ENCODE measurements at regions not wholly inside any gene's neighbourhood (a gene's known extent, or its start where the extent isn't known, plus 50 kb on each side); places are given as distances from the start of the nearest gene placed in this dataset.

DNA sequence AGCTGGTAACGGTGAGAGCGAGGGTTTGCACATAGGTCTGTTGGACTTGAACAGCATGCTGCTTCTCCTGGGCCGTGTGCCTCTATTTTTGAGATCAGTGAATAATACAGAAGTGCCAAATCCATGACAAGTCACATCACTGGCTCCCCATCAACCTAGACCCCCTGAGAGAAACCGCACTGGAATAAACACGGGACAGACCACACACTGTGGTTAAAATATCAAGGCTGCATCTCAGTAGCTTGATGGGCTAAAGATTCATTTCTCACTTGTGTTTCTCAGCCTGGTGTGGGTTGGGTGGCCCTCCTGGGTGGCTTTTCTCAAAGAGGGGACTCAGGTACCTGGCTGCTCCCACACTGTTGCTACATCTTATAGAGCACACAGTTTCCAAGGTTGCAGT lies 191.0 kb downstream of the DICER1 start:
- 77% methylated on average over 5 of the region's 5 CpGs for WGBS

DNA sequence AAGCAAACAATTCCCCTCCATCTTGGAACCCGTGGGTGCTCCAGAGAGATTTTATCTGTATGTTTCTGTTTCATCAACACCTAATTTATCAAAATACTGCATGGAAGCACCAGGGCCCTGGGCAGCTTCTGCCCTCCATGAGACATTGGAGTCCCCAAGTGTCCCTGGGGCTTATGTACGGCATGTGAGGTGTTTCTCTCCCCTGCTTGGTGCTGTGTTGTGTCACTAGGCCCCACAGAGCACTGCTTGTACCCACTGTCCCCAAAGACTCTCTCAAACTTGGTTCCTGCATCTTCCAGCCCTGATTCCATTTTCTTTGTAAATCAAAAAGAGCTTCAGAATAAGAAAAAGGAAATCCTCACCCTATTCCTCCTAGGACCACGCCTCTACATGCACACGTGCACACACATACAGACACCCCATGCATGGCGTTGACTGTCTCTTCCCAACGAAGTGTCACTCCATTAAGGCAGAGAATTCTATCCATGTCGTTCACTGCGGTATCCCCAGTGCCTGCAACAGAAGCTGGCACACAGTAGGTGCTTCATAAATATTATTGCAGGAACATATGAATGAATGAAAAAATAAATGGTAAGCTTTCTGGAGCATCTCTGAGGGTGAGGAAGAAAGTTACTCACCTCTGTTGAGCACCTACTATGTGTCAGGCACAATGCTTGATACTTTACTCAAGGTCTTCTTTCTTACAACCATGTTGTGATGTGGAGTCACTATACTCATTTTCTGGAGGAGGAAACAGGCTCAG lies 191.6 kb downstream of the DICER1 start:
- no peak for DNase-seq (ENCODE audit: low read depth in 6 of 9, low spot score in 9 of 9)
- no peak overlapping the region for H3K27ac ChIP-seq (ENCODE audit: low read depth in 1 of 2, low read length in 1 of 2)
- 93% methylated on average over 8 of the region's 8 CpGs for WGBS

More for the DNA sequence above, 191.0 kb downstream of the DICER1 start:
- Histone ChIP-seq H3K27me3 (ENCODE audit: control insufficient read depth in 2 of 2, insufficient read depth in 1 of 2, low read length in 1 of 2) (peaks cover 0 to 6% of the 10 kb centered on the region in 2 donors), H3K36me3 (ENCODE audit: control insufficient read depth in 2 of 2, insufficient read depth in 2 of 2, low read length in 1 of 2) (no peaks in the 10 kb centered on the region), H3K27ac (ENCODE audit: low read depth in 1 of 2, low read length in 1 of 2) (no peak overlapping the region), H3K4me3 (ENCODE audit: low read length in 2 of 2) (no peak overlapping the region), H3K4me1 (ENCODE audit: control insufficient read depth in 2 of 2, insufficient read depth in 2 of 2, low read length in 2 of 2) (no peaks in the 10 kb centered on the region), H3K9me3 (ENCODE audit: control insufficient read depth in 2 of 2, insufficient read depth in 1 of 2, low read length in 1 of 2) (no peaks in the 10 kb centered on the region)
- DNase-seq (ENCODE audit: low read depth in 6 of 9, low spot score in 9 of 9): no peak

DNA sequence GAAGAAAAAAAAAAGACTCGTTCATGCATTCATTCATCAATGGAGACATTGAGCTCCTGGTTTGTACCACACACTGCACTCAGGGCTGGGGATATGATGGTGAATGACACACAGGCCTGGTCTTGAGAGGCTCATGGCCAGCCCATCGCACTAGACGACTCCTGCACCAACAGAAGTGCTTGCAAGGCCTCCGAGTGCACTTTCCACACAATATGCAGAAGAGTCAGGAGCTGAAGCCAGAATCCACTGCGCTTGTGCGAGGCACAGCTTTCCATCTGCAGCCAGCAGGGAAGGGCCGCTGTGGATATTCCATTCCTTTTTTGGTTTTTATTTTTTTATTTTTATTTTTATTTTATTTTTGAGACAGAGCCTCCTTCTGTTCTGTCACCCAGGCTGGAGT lies 192.4 kb downstream of the DICER1 start:
- Histone ChIP-seq H3K4me1 (ENCODE audit: control insufficient read depth in 2 of 2, insufficient read depth in 2 of 2, low read length in 2 of 2) (no peaks in the 10 kb centered on the region), H3K27ac (ENCODE audit: low read depth in 1 of 2, low read length in 1 of 2) (no peak overlapping the region), H3K36me3 (ENCODE audit: control insufficient read depth in 2 of 2, insufficient read depth in 2 of 2, low read length in 1 of 2) (no peaks in the 10 kb centered on the region), H3K27me3 (ENCODE audit: control insufficient read depth in 2 of 2, insufficient read depth in 1 of 2, low read length in 1 of 2) (peaks cover 0 to 6% of the 10 kb centered on the region in 2 donors), H3K9me3 (ENCODE audit: control insufficient read depth in 2 of 2, insufficient read depth in 1 of 2, low read length in 1 of 2) (no peaks in the 10 kb centered on the region), H3K4me3 (ENCODE audit: low read length in 2 of 2) (no peak overlapping the region)
- WGBS: 90% methylated on average over 7 of the region's 7 CpGs
- DNase-seq (ENCODE audit: low read depth in 6 of 9, low spot score in 9 of 9): no peak

More for the DNA sequence above, 191.6 kb downstream of the DICER1 start:
- Histone ChIP-seq H3K9me3 (ENCODE audit: control insufficient read depth in 2 of 2, insufficient read depth in 1 of 2, low read length in 1 of 2) (no peaks in the 10 kb centered on the region), H3K27me3 (ENCODE audit: control insufficient read depth in 2 of 2, insufficient read depth in 1 of 2, low read length in 1 of 2) (peaks cover 0 to 6% of the 10 kb centered on the region in 2 donors), H3K36me3 (ENCODE audit: control insufficient read depth in 2 of 2, insufficient read depth in 2 of 2, low read length in 1 of 2) (no peaks in the 10 kb centered on the region), H3K4me1 (ENCODE audit: control insufficient read depth in 2 of 2, insufficient read depth in 2 of 2, low read length in 2 of 2) (no peaks in the 10 kb centered on the region), H3K4me3 (ENCODE audit: low read length in 2 of 2) (no peak overlapping the region)

DNA sequence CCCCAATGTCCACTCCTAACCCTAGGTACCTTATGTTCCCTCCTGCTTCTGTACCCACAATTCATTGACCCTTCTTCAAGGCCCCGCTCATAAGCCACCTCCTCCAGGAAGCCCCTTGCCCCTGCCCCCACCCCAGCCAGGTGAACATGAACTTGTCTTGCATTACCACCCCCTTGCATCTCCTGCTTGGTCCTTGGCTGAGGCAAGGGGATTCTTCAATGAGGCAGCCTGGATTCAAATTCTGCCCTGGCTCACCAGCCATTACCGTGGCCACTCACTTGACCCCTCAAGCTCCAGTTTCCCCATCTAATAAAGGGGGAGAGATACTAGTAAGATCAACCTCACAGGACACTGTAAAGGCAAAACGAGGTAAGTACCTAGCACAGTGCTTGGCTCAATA lies 193.1 kb downstream of the DICER1 start:
- Histone ChIP-seq H3K4me1 (ENCODE audit: control insufficient read depth in 2 of 2, insufficient read depth in 2 of 2, low read length in 2 of 2) (no peaks in the 10 kb centered on the region), H3K36me3 (ENCODE audit: control insufficient read depth in 2 of 2, insufficient read depth in 2 of 2, low read length in 1 of 2) (no peaks in the 10 kb centered on the region), H3K27ac (ENCODE audit: low read depth in 1 of 2, low read length in 1 of 2) (no peak overlapping the region), H3K4me3 (ENCODE audit: low read length in 2 of 2) (no peak overlapping the region), H3K27me3 (ENCODE audit: control insufficient read depth in 2 of 2, insufficient read depth in 1 of 2, low read length in 1 of 2) (peaks cover 0 to 8% of the 10 kb centered on the region in 2 donors), H3K9me3 (ENCODE audit: control insufficient read depth in 2 of 2, insufficient read depth in 1 of 2, low read length in 1 of 2) (no peaks in the 10 kb centered on the region)
- DNase-seq (ENCODE audit: low read depth in 6 of 9, low spot score in 9 of 9): no peak
- WGBS: 94% methylated on average over 3 of the region's 3 CpGs

DNA sequence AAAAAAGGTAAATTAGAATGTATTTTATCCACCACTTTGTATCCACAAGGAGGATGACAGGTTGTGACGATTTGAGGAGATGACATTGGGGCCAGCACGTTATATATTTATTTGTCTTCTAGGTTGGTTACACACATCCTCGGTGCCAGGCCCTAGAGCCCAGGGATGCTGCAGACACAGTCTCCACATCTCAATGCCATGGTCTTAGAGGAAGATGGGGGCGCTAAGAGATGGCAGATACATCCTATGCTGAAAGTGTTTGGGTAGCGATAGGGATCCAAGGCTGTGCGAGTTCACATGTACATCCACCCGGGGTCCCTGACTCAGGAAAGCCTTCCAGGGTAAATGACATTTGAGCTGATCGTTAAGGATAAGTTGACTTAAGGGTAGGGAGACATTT lies 193.1 kb upstream of the GSC start:
- H3K9me3 ChIP-seq (ENCODE audit: control insufficient read depth in 2 of 2, insufficient read depth in 1 of 2, low read length in 1 of 2): no peaks in the 10 kb centered on the region
- 90% methylated on average over 8 of the region's 8 CpGs for WGBS
- H3K36me3 ChIP-seq (ENCODE audit: control insufficient read depth in 2 of 2, insufficient read depth in 2 of 2, low read length in 1 of 2): no peaks in the 10 kb centered on the region
- no peak for DNase-seq (ENCODE audit: low read depth in 6 of 9, low spot score in 9 of 9)
- H3K4me3 ChIP-seq (ENCODE audit: low read length in 2 of 2): no peak overlapping the region
- H3K27me3 ChIP-seq (ENCODE audit: control insufficient read depth in 2 of 2, insufficient read depth in 1 of 2, low read length in 1 of 2): peaks cover 0 to 8% of the 10 kb centered on the region in 2 donors
- no peaks in the 10 kb centered on the region for H3K4me1 ChIP-seq (ENCODE audit: control insufficient read depth in 2 of 2, insufficient read depth in 2 of 2, low read length in 2 of 2)
- no peak overlapping the region for H3K27ac ChIP-seq (ENCODE audit: low read depth in 1 of 2, low read length in 1 of 2)

DNA sequence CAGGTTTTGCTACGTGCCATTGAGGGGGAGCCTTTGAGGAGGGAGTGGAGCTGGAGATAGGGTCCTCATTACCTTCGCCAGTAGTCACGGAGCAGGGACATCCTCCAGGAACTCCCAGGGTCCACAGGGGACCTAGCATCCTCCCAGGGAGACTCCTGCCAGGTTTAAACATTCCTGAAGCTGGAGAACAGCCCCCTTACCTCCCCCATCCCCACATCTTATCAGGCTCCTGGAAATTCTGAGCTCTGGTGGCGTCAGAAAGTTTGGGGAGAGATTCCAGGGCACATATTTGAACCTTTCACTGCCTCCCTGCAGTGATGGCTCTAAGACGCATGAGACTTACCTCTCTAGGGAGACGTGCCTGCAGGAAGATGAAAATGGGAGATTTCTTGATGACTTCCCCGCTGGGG lies 192.3 kb upstream of the GSC start:
- H3K9me3 ChIP-seq (ENCODE audit: control insufficient read depth in 2 of 2, insufficient read depth in 1 of 2, low read length in 1 of 2): no peaks in the 10 kb centered on the region
- H3K36me3 ChIP-seq (ENCODE audit: control insufficient read depth in 2 of 2, insufficient read depth in 2 of 2, low read length in 1 of 2): no peaks in the 10 kb centered on the region
- WGBS: 55% methylated on average over 7 of the region's 7 CpGs
- H3K4me1 ChIP-seq (ENCODE audit: control insufficient read depth in 2 of 2, insufficient read depth in 2 of 2, low read length in 2 of 2): no peaks in the 10 kb centered on the region
- peaks cover 0 to 8% of the 10 kb centered on the region in 2 donors for H3K27me3 ChIP-seq (ENCODE audit: control insufficient read depth in 2 of 2, insufficient read depth in 1 of 2, low read length in 1 of 2)
- no peak for DNase-seq (ENCODE audit: low read depth in 6 of 9, low spot score in 9 of 9)
- H3K27ac ChIP-seq (ENCODE audit: low read depth in 1 of 2, low read length in 1 of 2): no peak overlapping the region
- no peak overlapping the region for H3K4me3 ChIP-seq (ENCODE audit: low read length in 2 of 2)

DNA sequence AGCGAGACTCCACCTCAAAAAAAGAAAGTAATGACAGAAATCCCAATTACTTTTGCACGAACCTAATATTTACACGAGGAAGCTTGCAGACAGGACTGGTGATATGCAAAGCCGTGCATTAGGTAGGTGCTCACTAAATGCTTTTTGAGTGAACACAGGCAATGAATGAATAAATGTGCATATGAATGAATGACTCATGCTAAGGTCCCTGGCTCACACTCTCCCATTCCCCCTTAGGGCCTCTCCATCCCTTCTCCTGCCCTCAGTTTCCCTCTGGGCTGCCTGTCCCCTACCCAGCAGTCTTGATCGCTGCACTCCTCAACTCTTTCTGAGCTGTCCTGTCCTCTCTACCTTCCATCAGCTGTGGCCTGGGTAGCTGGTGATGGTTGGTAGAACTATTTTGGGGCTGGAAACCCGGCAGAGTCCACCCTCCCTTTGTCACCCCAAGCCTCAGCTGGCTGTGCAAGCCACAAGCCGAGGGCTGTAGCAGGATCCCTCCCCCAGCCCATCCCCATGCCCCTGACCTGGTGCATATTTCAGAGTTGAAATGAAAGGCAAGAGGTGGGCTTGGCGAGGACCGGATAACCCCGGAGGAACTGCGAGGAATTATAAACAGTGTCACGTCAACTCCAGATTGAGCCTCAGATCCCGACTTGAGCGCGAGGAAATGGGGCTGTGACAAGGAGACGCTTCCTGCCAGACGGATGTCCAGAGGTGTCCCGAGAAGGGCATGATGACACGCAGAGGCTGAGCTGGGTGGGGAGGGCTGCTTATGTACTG lies 191.7 kb upstream of the GSC start:
- Histone ChIP-seq H3K4me3 (ENCODE audit: low read length in 2 of 2) (no peak overlapping the region), H3K36me3 (ENCODE audit: control insufficient read depth in 2 of 2, insufficient read depth in 2 of 2, low read length in 1 of 2) (no peaks in the 10 kb centered on the region), H3K9me3 (ENCODE audit: control insufficient read depth in 2 of 2, insufficient read depth in 1 of 2, low read length in 1 of 2) (no peaks in the 10 kb centered on the region), H3K4me1 (ENCODE audit: control insufficient read depth in 2 of 2, insufficient read depth in 2 of 2, low read length in 2 of 2) (no peaks in the 10 kb centered on the region), H3K27me3 (ENCODE audit: control insufficient read depth in 2 of 2, insufficient read depth in 1 of 2, low read length in 1 of 2) (peaks cover 0 to 8% of the 10 kb centered on the region in 2 donors), H3K27ac (ENCODE audit: low read depth in 1 of 2, low read length in 1 of 2) (no peak overlapping the region)
- 52% methylated on average over 19 of the region's 19 CpGs for WGBS
- DNase-seq (ENCODE audit: low read depth in 6 of 9, low spot score in 9 of 9): no peak

DNA sequence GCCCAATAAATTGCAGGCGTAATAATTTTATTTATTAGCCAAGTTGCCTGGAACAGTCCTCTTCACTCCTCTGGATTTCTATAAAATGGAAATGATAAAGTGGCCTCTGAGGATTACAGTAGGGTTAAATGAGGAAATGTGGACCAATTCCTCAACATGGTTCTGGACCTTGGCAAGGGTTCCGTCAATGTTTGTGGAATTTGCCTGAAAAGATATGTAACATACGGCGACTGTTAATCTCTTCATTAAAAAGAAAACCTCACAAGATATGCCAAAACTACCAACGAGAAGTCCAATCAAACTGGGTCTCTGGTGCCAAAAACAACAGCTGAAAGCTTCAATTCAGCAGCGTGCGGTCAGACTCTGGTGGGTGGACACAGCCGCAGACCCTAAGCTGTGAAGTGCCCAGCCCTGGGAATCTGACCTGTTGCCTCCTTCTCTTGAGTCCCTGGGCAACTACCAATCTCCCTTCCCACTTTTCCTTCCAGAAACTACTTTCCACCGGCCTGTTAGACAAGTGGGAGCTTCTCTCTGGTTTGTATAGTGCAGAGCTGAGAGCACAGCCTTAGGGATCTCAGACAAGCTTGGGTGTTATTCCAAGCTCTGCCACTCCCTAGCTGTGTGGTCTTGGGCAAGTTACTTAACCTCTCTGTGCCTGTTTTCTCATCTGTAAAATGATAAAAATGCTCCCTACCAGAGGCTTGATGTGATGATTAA lies 190.5 kb upstream of the GSC start:
- Histone ChIP-seq H3K27ac (ENCODE audit: low read depth in 1 of 2, low read length in 1 of 2) (no peak overlapping the region), H3K27me3 (ENCODE audit: control insufficient read depth in 2 of 2, insufficient read depth in 1 of 2, low read length in 1 of 2) (peaks cover 0 to 8% of the 10 kb centered on the region in 2 donors), H3K4me3 (ENCODE audit: low read length in 2 of 2) (no peak overlapping the region), H3K9me3 (ENCODE audit: control insufficient read depth in 2 of 2, insufficient read depth in 1 of 2, low read length in 1 of 2) (no peaks in the 10 kb centered on the region), H3K36me3 (ENCODE audit: control insufficient read depth in 2 of 2, insufficient read depth in 2 of 2, low read length in 1 of 2) (no peaks in the 10 kb centered on the region), H3K4me1 (ENCODE audit: control insufficient read depth in 2 of 2, insufficient read depth in 2 of 2, low read length in 2 of 2) (no peaks in the 10 kb centered on the region)
- WGBS: 91% methylated on average over 9 of the region's 9 CpGs
- no peak for DNase-seq (ENCODE audit: low read depth in 6 of 9, low spot score in 9 of 9)
